Omental fat pad (tissue), 3 donors: ENCODE measurements at regions not wholly inside any gene's neighbourhood (a gene's known extent, or its start where the extent isn't known, plus 50 kb on each side); places are given as distances from the start of the nearest gene placed in this dataset.
"Not testable (repeated sequence)": the region's sequence is repeated elsewhere in the genome, so short reads cannot be mapped to it uniquely, and the experiment has no call there.

Source experiments
- ATAC-seq: fragments of 150-250 bp; one replicate; pipeline ENCODE4 v1.9.1; 2016; ENCODE audit warnings: mild to moderate bottlenecking, moderate library complexity; ENCODE audit not compliant: low FRiP score
- DNase-seq: peaks from one replicate; pipeline ENCODE4 v3.0.0-alpha.2; 2019; ENCODE audit warnings: low spot score
- TF ChIP-seq, protein P1 (sequence below), 3 donors: fragments of 450-650 bp; IDR thresholded peaks; one replicate each; pipeline ENCODE4 v1.5.1; 2016 to 2017; ENCODE audit warnings: antibody characterized with exemption in 3 of 3, mild to moderate bottlenecking in 3 of 3, moderate library complexity in 2 of 3

DNA sequence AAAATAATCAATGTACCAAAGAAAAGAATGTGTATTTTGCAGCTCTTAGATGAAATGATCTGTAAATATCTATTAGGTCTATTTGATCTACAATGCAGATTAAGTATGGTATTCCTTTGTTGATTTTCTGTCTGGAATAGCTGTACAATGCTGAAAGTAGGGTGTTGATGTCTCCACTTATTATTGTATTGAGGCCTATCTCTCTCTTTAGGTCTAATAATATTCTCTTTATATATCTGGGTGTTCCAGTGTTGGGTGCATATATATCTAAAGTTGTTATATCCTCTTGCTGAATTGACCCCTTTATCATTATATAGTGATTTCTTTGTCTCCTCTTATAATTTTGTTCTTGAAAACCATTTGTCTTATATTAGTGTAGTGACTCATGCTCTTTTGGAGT is 885.5 kb upstream of the FOXG1 start:
- TF ChIP-seq, protein P1, sequence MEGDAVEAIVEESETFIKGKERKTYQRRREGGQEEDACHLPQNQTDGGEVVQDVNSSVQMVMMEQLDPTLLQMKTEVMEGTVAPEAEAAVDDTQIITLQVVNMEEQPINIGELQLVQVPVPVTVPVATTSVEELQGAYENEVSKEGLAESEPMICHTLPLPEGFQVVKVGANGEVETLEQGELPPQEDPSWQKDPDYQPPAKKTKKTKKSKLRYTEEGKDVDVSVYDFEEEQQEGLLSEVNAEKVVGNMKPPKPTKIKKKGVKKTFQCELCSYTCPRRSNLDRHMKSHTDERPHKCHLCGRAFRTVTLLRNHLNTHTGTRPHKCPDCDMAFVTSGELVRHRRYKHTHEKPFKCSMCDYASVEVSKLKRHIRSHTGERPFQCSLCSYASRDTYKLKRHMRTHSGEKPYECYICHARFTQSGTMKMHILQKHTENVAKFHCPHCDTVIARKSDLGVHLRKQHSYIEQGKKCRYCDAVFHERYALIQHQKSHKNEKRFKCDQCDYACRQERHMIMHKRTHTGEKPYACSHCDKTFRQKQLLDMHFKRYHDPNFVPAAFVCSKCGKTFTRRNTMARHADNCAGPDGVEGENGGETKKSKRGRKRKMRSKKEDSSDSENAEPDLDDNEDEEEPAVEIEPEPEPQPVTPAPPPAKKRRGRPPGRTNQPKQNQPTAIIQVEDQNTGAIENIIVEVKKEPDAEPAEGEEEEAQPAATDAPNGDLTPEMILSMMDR (IDR thresholded peaks at IDR 0.05), result no peak
- no peak for ATAC-seq
- no peak for DNase-seq

DNA sequence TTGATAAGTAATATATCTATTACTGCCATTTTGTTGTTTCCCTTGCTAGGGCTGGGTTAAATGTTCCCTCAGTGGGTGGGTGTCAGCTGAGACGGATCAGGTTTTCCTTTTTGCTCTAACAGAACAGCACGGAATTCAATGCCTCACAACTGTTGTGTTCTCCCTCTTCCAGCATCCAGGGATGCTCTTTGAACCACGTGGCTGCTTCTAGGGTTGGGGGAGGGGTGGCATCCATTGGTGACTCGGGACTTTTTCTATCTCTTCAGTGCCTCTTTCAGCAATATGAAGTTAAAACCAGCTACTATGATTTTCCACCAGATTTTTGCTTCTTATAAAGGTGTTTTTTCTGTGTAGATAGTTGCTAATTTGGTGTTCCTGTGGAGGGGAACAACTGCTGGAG is 884.9 kb upstream of the FOXG1 start:
- ATAC-seq (no peak), DNase-seq (no peak)
- TF ChIP-seq, protein P1 (IDR thresholded peaks at IDR 0.05), result no peak

DNA sequence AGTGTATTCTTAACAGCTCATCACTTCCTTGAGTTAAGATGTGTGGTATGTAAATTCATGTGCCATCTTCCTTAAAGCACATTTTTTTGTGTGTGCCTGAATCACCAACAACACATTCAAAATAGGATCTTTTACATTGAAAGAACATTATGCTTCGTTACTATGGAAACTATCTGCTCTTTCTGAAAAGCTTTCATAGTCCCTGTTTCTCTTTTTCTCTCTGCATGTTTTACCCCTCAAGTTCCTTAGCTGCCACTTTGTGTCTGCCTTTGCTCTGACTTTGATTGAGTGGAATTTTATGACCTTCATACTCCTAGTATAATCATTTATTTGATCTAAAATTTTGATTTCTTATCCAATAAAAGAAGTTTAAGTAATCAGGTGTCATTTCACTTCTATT is 880.3 kb upstream of the FOXG1 start:
- TF ChIP-seq, protein P1 (IDR thresholded peaks at IDR 0.05), result no peak
- DNase-seq (no peak), ATAC-seq (no peak)

DNA sequence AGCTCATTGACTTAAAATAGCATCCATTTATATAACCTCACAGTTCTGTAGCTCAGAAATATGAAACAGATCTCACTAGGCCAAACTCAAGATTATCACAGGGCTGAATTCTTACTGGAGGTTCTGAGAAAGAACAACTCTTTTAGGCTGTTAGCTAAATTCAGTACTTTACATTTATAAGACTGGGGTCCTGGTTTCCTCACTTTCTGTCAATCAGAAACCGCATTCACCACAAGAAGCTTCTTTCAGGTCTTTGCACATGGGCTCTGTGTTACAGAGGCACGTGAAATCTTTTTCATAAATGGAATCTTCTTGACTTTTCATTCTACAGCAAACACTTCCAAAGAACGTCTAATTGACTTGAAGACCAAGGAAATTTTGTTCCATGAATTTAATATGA is 876.3 kb upstream of the FOXG1 start:
- ATAC-seq, result no peak
- TF ChIP-seq, protein P1 (IDR thresholded peaks at IDR 0.05), result no peak
- DNase-seq, result no peak

DNA sequence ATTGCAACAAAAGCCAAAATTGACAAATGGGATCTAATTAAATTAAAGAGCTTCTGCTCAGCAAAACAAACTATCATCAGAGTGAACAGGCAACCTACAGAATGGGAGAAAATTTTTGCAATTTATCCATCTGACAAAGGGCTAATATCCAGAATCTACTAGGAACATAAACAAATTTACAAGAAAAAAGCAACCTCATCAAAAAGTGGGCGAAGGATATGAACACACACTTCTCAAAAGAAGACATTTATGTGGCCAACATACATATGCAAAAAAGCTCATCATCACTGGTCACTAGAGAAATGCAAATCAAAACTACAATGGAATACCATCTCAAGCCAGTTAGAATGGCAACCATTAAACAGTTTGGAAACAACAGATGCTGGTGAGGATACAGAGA is 858.1 kb upstream of the FOXG1 start:
- DNase-seq, ATAC-seq: not testable (repeated sequence)

DNA sequence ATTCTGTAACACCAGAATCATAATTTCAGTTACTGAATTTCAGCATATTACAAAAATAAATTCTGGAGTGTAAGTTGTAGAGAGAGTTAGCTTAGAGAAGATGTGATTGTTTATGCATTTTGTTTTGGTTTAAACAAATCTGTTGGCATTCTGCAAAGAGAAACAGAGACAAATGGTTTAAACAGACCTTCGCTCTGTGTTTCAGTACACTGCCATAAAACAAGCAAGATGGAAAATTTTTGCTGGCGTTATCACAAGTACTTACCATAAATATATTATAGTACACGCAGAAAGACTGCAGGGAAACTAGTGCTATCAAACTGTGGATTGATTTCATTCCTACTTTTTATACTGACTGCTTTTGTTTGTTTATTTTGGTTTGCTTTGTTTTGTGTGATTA is 850.3 kb upstream of the FOXG1 start:
- DNase-seq (no peak), ATAC-seq (no peak)
- TF ChIP-seq, protein P1 (IDR thresholded peaks at IDR 0.05), result no peak

DNA sequence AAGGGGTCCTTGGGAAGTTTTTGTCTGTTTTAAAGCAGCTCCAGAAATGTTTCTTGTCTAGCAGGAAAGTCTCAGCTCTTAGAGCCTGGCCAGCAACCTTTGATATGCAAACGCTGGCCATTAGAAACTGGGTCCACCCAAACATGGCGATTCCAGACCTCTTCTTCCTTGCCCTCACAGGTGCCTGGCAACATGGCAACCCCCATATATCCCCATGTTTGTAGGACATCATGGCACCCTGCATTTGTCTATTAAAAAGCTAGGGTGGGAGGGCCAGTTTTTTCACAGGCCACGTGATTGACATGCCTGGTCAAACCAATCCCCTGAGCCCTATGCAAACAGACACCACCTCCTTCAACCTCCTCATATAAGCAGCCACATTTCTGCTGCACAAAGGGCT is 848.7 kb upstream of the FOXG1 start:
- ATAC-seq (no peak), DNase-seq (no peak)
- TF ChIP-seq, protein P1 (IDR thresholded peaks at IDR 0.05), result no peak

DNA sequence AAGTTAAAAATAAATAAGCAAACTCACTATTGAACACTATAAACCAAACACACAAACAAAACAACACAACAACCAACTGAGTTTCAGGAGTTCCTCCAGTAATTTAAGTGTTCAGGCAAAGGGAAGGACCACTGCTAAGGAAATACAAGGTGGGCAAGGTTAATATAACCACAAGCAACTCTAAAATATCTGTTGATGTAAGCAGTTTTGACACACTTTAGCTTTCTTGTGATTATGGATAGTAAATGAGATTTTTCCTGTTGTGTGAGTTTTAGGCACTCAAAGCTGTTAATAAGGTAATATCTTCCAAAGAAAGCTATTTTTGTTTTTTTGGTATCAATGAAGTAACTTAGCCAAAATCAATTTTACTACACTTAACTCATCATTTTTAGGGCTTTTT is 839.1 kb upstream of the FOXG1 start:
- TF ChIP-seq, protein P1 (IDR thresholded peaks at IDR 0.05), result no peak
- DNase-seq (no peak), ATAC-seq (no peak)
